Dermis microvascular lymphatic vessel endothelial cell (primary cell): ENCODE measurements at regions not wholly inside any gene's neighbourhood (a gene's known extent, or its start where the extent isn't known, plus 50 kb on each side); places are given as distances from the start of the nearest gene placed in this dataset.
A peak's percentile ranks its signal among the peaks of the same experiment; 100 is the strongest.

Experiments used
- DNase-seq, 2 donors: peaks; one replicate each; pipeline versions ENCODE4 v3.0.0 to v3.0.0-alpha.2; 2010; ENCODE audit warnings: low read depth in 2 of 2

- no peak for DNase-seq
Observed at GRCh38 chr13:73967397-73968165, 166.6 kb downstream of the KLF12 start.

GRCh38 chr13:73966331-73966730 lies 167.9 kb downstream of the KLF12 start:
- no peak for DNase-seq

GRCh38 chr13:73962284-73962683 lies 171.9 kb downstream of the KLF12 start:
- DNase-seq = no peak

GRCh38 chr13:73961181-73961580 lies 173.0 kb downstream of the KLF12 start:
- no peak for DNase-seq

- DNase-seq = no peak
Observed at GRCh38 chr13:73960474-73960873, 173.7 kb downstream of the KLF12 start.

- no peak for DNase-seq
Observed at GRCh38 chr13:73958657-73959397, 175.4 kb downstream of the KLF12 start.

- no peak for DNase-seq
Observed at GRCh38 chr13:73957889-73958288, 176.3 kb downstream of the KLF12 start.

- DNase-seq = no peak
Observed at GRCh38 chr13:73956795-73957408, 177.3 kb downstream of the KLF12 start.

- no peak for DNase-seq
Observed at GRCh38 chr13:73955977-73956500, 178.2 kb downstream of the KLF12 start.

GRCh38 chr13:73954808-73955207 lies 179.4 kb downstream of the KLF12 start:
- no peak for DNase-seq

- DNase-seq = no peak
Observed at GRCh38 chr13:73952648-73953047, 181.6 kb downstream of the KLF12 start.

GRCh38 chr13:73948848-73949529 lies 185.2 kb downstream of the KLF12 start:
- DNase-seq = no peak

- DNase-seq = no peak
Observed at GRCh38 chr13:73945871-73946270, 188.3 kb downstream of the KLF12 start.

- DNase-seq = no peak
Observed at GRCh38 chr13:73945382-73945781, 188.8 kb downstream of the KLF12 start.

GRCh38 chr13:73943965-73944233 lies 190.3 kb downstream of the KLF12 start:
- no peak for DNase-seq

GRCh38 chr13:73943137-73943964 lies 190.9 kb downstream of the KLF12 start:
- DNase-seq = no peak

- DNase-seq = no peak
Observed at GRCh38 chr13:73941752-73942151, 192.5 kb downstream of the KLF12 start.

- DNase-seq = no peak
Observed at GRCh38 chr13:73940098-73940497, 194.1 kb downstream of the KLF12 start.

GRCh38 chr13:73939603-73940002 lies 194.6 kb downstream of the KLF12 start:
- no peak for DNase-seq

GRCh38 chr13:73939071-73939380 lies 195.2 kb downstream of the KLF12 start:
- DNase-seq = no peak

- DNase-seq = peak in 1 of 2 donors; percentile 80
Observed at GRCh38 chr13:73938372-73939070, 195.7 kb downstream of the KLF12 start.
